Small intestine (tissue), 7 donors: ENCODE measurements at regions not wholly inside any gene's neighbourhood (a gene's known extent, or its start where the extent isn't known, plus 50 kb on each side); places are given as distances from the start of the nearest gene placed in this dataset.

Experiments
- DNase-seq, 2 donors: peaks; one replicate each; pipeline versions ENCODE4 v3.0.0 to v3.0.0-alpha.2; 2013
- FAIRE-seq: peaks from 2 replicates; lab custom pipeline; 2012; peaks lifted over from hg19 to GRCh38; lab: Jason Lieb, UNC
- H3K27ac ChIP-seq, 3 donors: one replicate each; pipeline ENCODE4 v1.5.1; 2013; ENCODE audit warnings: low read length in 2 of 3, mild to moderate bottlenecking in 2 of 3, control low read depth in 1 of 3, inconsistent platforms in 1 of 3, low read depth in 1 of 3, moderate library complexity in 1 of 3
- H3K27me3 ChIP-seq, 3 donors: one replicate each; pipeline ENCODE4 v1.6.1; 2013; ENCODE audit warnings: low read length in 3 of 3, inconsistent platforms in 1 of 3; ENCODE audit not compliant: control insufficient read depth in 3 of 3, insufficient read depth in 3 of 3
- H3K36me3 ChIP-seq, 3 donors: one replicate each; pipeline ENCODE4 v1.6.1; 2013; ENCODE audit warnings: low read length in 3 of 3, inconsistent platforms in 1 of 3, low read depth in 1 of 3, mild to moderate bottlenecking in 1 of 3, moderate library complexity in 1 of 3; ENCODE audit not compliant: control insufficient read depth in 3 of 3, insufficient read depth in 2 of 3
- H3K4me1 ChIP-seq, 3 donors: one replicate each; pipeline ENCODE4 v1.6.1; 2013; ENCODE audit warnings: low read length in 2 of 3, inconsistent platforms in 1 of 3, low read depth in 1 of 3, mild to moderate bottlenecking in 1 of 3, moderate library complexity in 1 of 3; ENCODE audit not compliant: control insufficient read depth in 3 of 3, insufficient read depth in 2 of 3
- H3K4me3 ChIP-seq, 3 donors: one replicate each; pipeline ENCODE4 v1.5.1; 2013; ENCODE audit warnings: low read length in 3 of 3, control low read depth in 1 of 3, inconsistent platforms in 1 of 3, low read depth in 1 of 3, mild to moderate bottlenecking in 1 of 3, moderate library complexity in 1 of 3
- H3K9me3 ChIP-seq, 2 donors: one replicate each; pipeline ENCODE4 v1.6.1; 2013; ENCODE audit warnings: low read depth in 1 of 2, low read length in 1 of 2; ENCODE audit not compliant: control insufficient read depth in 2 of 2, insufficient read depth in 1 of 2
- WGBS, 3 donors: extraction: QIAGEN DNeasy Blood & Tissue Kit; methylation state at CpG; one replicate each; pipeline ENCODE4 v1.1.7; 2013; 5-methylcytosine and 5-hydroxymethylcytosine counted together
- donor health status: healthy with polysubstance abuse.
- donor health status: control.
- donor health status: control.
- donor health status: Bipolar disorder and iron deficiency.
- donor health status: healthy.

DNA sequence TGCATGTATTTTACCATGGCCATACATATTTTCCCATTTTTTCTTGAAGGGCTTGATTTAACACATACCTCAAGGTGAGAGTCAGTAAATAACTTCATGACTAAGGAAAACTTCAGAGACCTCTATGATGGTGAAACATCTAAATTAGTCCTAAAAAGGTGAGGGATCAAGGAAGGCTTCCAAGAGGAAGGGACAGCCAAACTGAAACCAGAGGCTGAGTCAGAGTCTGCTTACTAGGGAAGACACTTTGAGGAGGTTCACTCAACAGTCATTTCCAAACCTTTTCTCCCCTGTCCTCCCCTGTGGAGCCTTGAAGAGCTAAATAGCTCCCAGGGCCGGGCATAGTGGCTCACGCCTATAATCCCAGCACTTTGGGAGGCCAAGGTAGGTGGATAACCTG lies 206.6 kb downstream of the SHQ1 start:
- Histone ChIP-seq H3K36me3 (no peaks in the 10 kb centered on the region), H3K27ac (no peak overlapping the region), H3K4me1 (no peaks in the 10 kb centered on the region), H3K9me3 (peaks cover 0 to 6% of the 10 kb centered on the region in 2 donors), H3K27me3 (peaks cover 0 to 2% (median 0%) of the 10 kb centered on the region in 3 donors), H3K4me3 (no peak overlapping the region)
- DNase-seq (no peak), FAIRE-seq (no peak)
- 79 to 89% (median 87%) methylated on average over 2 of the region's 2 CpGs for WGBS, 3 donors

GRCh38 chr3:72641072-72641471 lies 207.2 kb downstream of the SHQ1 start:
- no peaks in the 10 kb centered on the region for H3K36me3 ChIP-seq
- H3K27ac ChIP-seq = no peak overlapping the region
- no peak for DNase-seq
- peaks cover 0 to 2% (median 0%) of the 10 kb centered on the region in 3 donors for H3K27me3 ChIP-seq
- no peaks in the 10 kb centered on the region for H3K4me1 ChIP-seq
- FAIRE-seq = no peak
- H3K4me3 ChIP-seq = no peak overlapping the region
- WGBS, 3 donors = 78 to 84% (median 81%) methylated on average over 4 of the region's 4 CpGs
- H3K9me3 ChIP-seq = peaks cover 0 to 6% of the 10 kb centered on the region in 2 donors

- WGBS, 3 donors = 60 to 76% (median 68%) methylated on average over 8 of the region's 8 CpGs
- no peak for DNase-seq
- H3K4me3 ChIP-seq = no peak overlapping the region
- no peaks in the 10 kb centered on the region for H3K36me3 ChIP-seq
- H3K9me3 ChIP-seq = peaks cover 0 to 6% of the 10 kb centered on the region in 2 donors
- H3K27ac ChIP-seq = no peak overlapping the region
- no peaks in the 10 kb centered on the region for H3K27me3 ChIP-seq
- FAIRE-seq = no peak
- no peaks in the 10 kb centered on the region for H3K4me1 ChIP-seq
Observed at GRCh38 chr3:72636969-72637597, 211.2 kb downstream of the SHQ1 start.

DNA sequence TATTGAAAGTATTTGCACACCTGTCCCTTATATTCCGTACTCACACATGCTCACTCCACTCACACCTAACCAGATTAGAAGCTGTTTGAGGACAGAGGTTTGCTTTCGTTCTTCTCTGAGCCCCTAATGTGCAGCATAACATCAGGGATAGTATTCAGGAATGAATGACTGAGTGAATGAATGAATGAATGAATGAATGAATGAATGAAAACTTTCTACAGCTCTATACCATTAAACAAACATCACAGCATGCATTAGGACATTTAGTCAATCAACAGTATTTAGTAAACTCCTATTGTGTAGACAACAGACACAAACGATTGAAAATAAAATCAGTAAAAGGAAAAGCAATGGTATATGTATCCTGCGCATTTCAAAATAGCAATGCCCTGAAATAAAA lies 212.7 kb downstream of the SHQ1 start:
- Histone ChIP-seq H3K27ac (no peak overlapping the region), H3K4me1 (no peaks in the 10 kb centered on the region), H3K9me3 (peaks cover 0 to 12% of the 10 kb centered on the region in 2 donors), H3K4me3 (no peak overlapping the region), H3K36me3 (no peaks in the 10 kb centered on the region), H3K27me3 (no peaks in the 10 kb centered on the region)
- WGBS, 3 donors = 86 to 92% (median 91%) methylated on average over 4 of the region's 4 CpGs
- FAIRE-seq (no peak), DNase-seq (no peak)

DNA sequence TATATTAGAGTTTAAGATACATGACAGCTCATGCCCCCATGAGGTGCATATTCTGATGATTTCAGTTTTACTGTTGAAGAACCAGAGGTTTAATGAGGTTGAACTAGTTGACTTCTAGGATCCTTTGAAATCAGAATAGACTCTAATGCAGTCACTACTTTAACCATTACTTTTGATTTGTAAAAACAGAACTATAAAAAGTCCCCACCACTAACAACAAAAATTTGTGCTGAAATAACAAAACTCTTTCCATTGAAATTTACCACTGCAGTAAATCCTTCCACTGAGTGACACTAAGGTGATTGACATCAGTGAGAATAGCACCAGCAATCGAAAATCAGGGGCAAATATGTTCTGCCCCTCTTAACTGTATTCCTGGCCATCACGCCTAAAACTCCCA lies 214.1 kb downstream of the SHQ1 start:
- DNase-seq = no peak
- H3K27ac ChIP-seq = no peak overlapping the region
- peaks cover 0 to 6% (median 2%) of the 10 kb centered on the region in 3 donors for H3K4me1 ChIP-seq
- H3K27me3 ChIP-seq = no peaks in the 10 kb centered on the region
- 75 to 84% (median 77%) methylated on average over 2 of the region's 2 CpGs for WGBS, 3 donors
- no peak for FAIRE-seq
- no peak overlapping the region for H3K4me3 ChIP-seq
- H3K9me3 ChIP-seq = peaks cover 0 to 12% of the 10 kb centered on the region in 2 donors
- no peaks in the 10 kb centered on the region for H3K36me3 ChIP-seq

DNA sequence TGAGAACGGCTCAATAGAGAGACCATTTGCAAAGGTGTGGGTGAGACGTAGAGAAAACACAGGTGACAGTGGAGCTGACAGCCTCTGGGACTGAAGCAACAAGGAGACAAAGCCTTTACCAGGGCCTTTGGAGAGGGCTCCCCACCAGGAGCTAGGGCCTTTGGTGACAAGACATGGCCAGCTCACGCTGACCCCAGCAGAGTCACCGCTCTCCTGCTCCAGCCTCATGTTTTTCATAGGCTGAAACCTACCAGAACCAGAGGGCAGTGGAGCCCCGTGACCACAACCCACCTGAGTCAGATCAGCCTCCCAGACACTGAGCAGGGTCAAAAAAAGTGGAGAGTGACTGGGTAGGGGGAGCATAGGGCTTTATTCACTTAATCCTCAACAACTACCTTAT lies 214.7 kb downstream of the SHQ1 start:
- WGBS, 3 donors = 86 to 97% (median 90%) methylated on average over 5 of the region's 5 CpGs
- H3K27me3 ChIP-seq = no peaks in the 10 kb centered on the region
- no peak overlapping the region for H3K4me3 ChIP-seq
- H3K4me1 ChIP-seq = peaks cover 0 to 11% (median 2%) of the 10 kb centered on the region in 3 donors
- no peak overlapping the region for H3K27ac ChIP-seq
- no peaks in the 10 kb centered on the region for H3K36me3 ChIP-seq
- FAIRE-seq = no peak
- no peak for DNase-seq
- peaks cover 0 to 12% of the 10 kb centered on the region in 2 donors for H3K9me3 ChIP-seq

- Histone ChIP-seq H3K9me3 (peaks cover 0 to 12% of the 10 kb centered on the region in 2 donors), H3K36me3 (no peaks in the 10 kb centered on the region), H3K27me3 (no peaks in the 10 kb centered on the region), H3K4me1 (peaks cover 0 to 15% (median 2%) of the 10 kb centered on the region in 3 donors), H3K27ac (no peak overlapping the region), H3K4me3 (no peak overlapping the region)
- DNase-seq = no peak
- WGBS, 3 donors = 77 to 90% (median 89%) methylated on average over 4 of the region's 4 CpGs
- FAIRE-seq = no peak
Observed at GRCh38 chr3:72633121-72633520, 215.1 kb downstream of the SHQ1 start.

DNA sequence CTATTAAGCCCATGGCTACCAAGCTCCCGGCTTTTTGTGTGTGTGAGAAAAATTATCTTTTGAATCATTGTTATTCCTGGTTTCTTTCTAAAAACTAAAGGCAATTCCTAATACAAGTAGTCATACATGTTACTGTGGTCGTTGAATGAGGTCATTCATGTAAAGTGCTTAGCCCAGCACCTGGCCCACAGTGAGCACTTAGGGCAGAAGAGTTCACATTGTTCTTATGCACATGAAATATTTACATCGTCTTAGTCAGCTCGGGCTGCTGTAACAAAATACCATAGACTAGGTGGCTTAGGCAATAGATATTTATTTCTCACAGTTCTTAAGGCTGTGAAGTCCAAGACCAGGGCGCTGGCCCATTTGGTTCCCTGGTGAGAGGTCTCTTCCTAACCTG lies 216.1 kb downstream of the SHQ1 start:
- H3K27me3 ChIP-seq = no peaks in the 10 kb centered on the region
- peaks cover 0 to 18% (median 2%) of the 10 kb centered on the region in 3 donors for H3K4me1 ChIP-seq
- H3K27ac ChIP-seq = no peak overlapping the region
- 91 to 96% (median 95%) methylated on average over 5 of the region's 5 CpGs for WGBS, 3 donors
- no peak for DNase-seq
- H3K4me3 ChIP-seq = no peak overlapping the region
- H3K9me3 ChIP-seq = peaks cover 0 to 12% of the 10 kb centered on the region in 2 donors
- no peak for FAIRE-seq
- H3K36me3 ChIP-seq = no peaks in the 10 kb centered on the region

DNA sequence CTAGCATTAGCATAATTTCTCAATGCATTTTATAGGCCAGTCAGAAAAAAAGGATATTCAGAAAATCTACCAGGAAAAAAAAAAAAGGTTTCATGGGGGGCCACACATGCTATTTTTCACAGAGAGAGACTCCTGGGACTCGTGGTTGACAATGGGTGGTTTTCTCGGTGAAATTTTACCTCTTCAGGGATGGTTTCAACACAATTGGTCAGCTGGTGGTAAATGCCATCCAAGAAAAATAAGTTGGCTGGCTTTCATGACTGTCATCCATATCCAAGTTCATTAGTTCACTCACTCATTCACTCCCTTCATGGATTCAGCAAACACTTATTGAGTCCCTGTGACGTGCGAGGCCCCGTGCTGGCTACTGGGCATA lies 217.3 kb downstream of the SHQ1 start:
- no peaks in the 10 kb centered on the region for H3K27me3 ChIP-seq
- H3K4me3 ChIP-seq = no peak overlapping the region
- DNase-seq (no peak), FAIRE-seq (no peak)
- H3K9me3 ChIP-seq = peaks cover 0 to 12% of the 10 kb centered on the region in 2 donors
- peaks cover 0 to 18% (median 2%) of the 10 kb centered on the region in 3 donors for H3K4me1 ChIP-seq
- no peaks in the 10 kb centered on the region for H3K36me3 ChIP-seq
- H3K27ac ChIP-seq = no peak overlapping the region
- WGBS, 3 donors = 93 to 96% (median 94%) methylated on average over 5 of the region's 5 CpGs
